ENCODE measurements at regions not wholly inside any gene's neighbourhood (a gene's known extent, or its start where the extent isn't known, plus 50 kb on each side); places are given as distances from the start of the nearest gene placed in this dataset.

- no peak for TF ChIP-seq EZH2 (IDR thresholded peaks at IDR 0.05)
- no peak for TF ChIP-seq POLR2AphosphoS5 (IDR thresholded peaks at IDR 0.05; ENCODE audit: borderline replicate concordance, low read depth, low read length)
These were observed 75.3 kb upstream of the MAST4 start for GRCh38 chr5:66520854-66521253.

Measured in SK-N-MC (cell line).